Heart left ventricle (tissue), 16 donors: ENCODE measurements at regions not wholly inside any gene's neighbourhood (a gene's known extent, or its start where the extent isn't known, plus 50 kb on each side); places are given as distances from the start of the nearest gene placed in this dataset.
"Not testable (repeated sequence)": the region's sequence is repeated elsewhere in the genome, so short reads cannot be mapped to it uniquely, and the experiment has no call there.

ENCODE experiments used
- ATAC-seq, 4 donors: fragments of 200-7000 bp; cut with Tn5 transposase; one replicate each; pipeline ENCODE4 v1.9.1; 2020 to 2022; ENCODE audit warnings: moderate library complexity in 4 of 4, mild to moderate bottlenecking in 3 of 4, moderate number of reproducible peaks in 1 of 4
- DNase-seq, 5 donors: peaks; one replicate each; pipeline ENCODE4 v3.0.0-alpha.2; 2020
- H3K27ac ChIP-seq, 12 donors: fragments of 200-600 bp; sonication (generic) in 4 of 12; one replicate each; pipeline versions ENCODE4 v1.5.0 to v1.8.0; 2016 to 2022; ENCODE audit warnings: mild to moderate bottlenecking in 2 of 12
- H3K27me3 ChIP-seq, 9 donors: fragments of 200-600 bp; sonication (generic) in 2 of 9; one replicate each; pipeline versions ENCODE4 v1.5.1 to v1.8.0; 2016 to 2022; ENCODE audit warnings: mild to moderate bottlenecking in 3 of 9
- H3K36me3 ChIP-seq, 9 donors: fragments of 200-600 bp; sonication (generic) in 2 of 9; one replicate each; pipeline versions ENCODE4 v1.5.0 to v1.8.0; 2018 to 2022; ENCODE audit warnings: mild to moderate bottlenecking in 2 of 9
- H3K4me1 ChIP-seq, 12 donors: fragments of 200-600 bp; sonication (generic) in 4 of 12; one replicate each; pipeline versions ENCODE4 v1.5.0 to v1.8.0; 2016 to 2022; ENCODE audit warnings: mild to moderate bottlenecking in 3 of 12
- H3K4me3 ChIP-seq, 12 donors: fragments of 200-600 bp; sonication (generic) in 4 of 12; one replicate each; pipeline versions ENCODE4 v1.5.0 to v1.8.0; 2017 to 2022; ENCODE audit warnings: mild to moderate bottlenecking in 9 of 12, moderate library complexity in 4 of 12
- H3K9me3 ChIP-seq, 12 donors: fragments of 200-600 bp; sonication (generic) in 4 of 12; one replicate each; pipeline versions ENCODE4 v1.5.0 to v1.8.0; 2016 to 2022; ENCODE audit warnings: mild to moderate bottlenecking in 1 of 12
- POLR2A ChIP-seq, 2 donors: fragments of 450-650 bp; IDR thresholded peaks; one replicate each; pipeline ENCODE4 v1.6.1; 2017; ENCODE audit warnings: antibody characterized with exemption in 2 of 2, mild to moderate bottlenecking in 2 of 2, moderate library complexity in 2 of 2
- WGBS, 4 donors: extraction: QIAGEN DNeasy Blood & Tissue Kit in 2 of 4; methylation state at CpG; one replicate each; pipeline versions ENCODE4 v1.1.5 to v1.1.7; 2013 to 2018; 5-methylcytosine and 5-hydroxymethylcytosine counted together
- intact Hi-C, 10 donors: fragments of 100-400 bp; cut with DNase I; formaldehyde crosslinking; loops; one replicate each; pipeline versions ENCODE4 v1.11.1 to v1.14.2; 2022
- TF ChIP-seq, protein P1 (sequence below), 12 donors: fragments of 200-600 bp; sonication (generic) in 4 of 12; IDR thresholded peaks; one replicate each; pipeline versions ENCODE4 v1.5.0 to v1.8.0; 2018 to 2022; ENCODE audit warnings: antibody characterized with exemption in 12 of 12, mild to moderate bottlenecking in 5 of 12
- donor health status: ischemic (EF 13 %, LVEDD 7.1; RV severe dilation, severe dysfunction).
- donor health status: healthy with polysubstance abuse.
- donor health status: DM: no; HTN: yes; CAD: no.
- donor health status: DM: no; HTN: no; CAD: no.
- donor health status: ischemic (EF 25% LVEDD 6.9; RV normal size, moderate dysfunction).
- donor health status: ischemic (EF 25% LVEDD 5.7; RV mildly dilated, moderate dysfunction).
- donor health status: healthy.
- donor health status: DM: yes; HTN: yes; CAD: no.
- donor health status: ischemic (EF 35%, LVEDD 5.7; RV mildly dilated, moderate dysfunction).
- donor health status: nonischemic (EF 11% LVEDD 7.7; RV severe dilation, severe dysfunction).
- donor health status: DM: yes; HTN: yes; CAD: no.
- donor health status: PGD.
- donor health status: ischemic (EF 29% LVEDD 5.4; RV normal size, mild dysfunction).
- donor health status: nonischemic (EF 23%, LVEDD 6.1; RV moderate dilation, normal function).

DNA sequence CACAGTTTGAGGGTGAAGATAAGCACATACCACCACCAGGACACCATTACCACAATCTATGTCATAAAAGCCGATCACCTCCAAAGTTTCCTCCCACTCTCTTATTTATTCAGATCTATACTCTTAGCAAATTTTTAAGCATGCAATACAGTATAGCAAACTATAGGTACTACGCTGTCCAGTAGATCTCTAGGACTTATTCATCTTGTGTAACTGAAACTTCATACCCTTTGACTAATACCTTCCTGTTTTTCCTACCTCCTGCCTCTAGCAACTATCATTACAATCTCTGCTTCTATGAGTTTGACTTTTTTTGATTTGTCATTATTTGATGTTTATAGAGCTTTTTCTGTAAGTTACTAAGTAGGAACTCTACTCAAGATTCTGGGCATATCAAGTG, 84.5 kb upstream of the MANSC4 start:
- ATAC-seq: no peak
- Histone ChIP-seq H3K9me3 (no peaks in the 10 kb centered on the region), H3K4me1 (peaks cover 0 to 39% (median 0%) of the 10 kb centered on the region in 12 donors), H3K27me3 (no peaks in the 10 kb centered on the region), H3K36me3 (no peaks in the 10 kb centered on the region), H3K4me3 (no peak overlapping the region), H3K27ac (no peak overlapping the region)
- DNase-seq: no peak
- WGBS, 4 donors: 94 to 96% (median 95%) methylated on average over 2 of the region's 2 CpGs
- intact Hi-C loops: no loop called here
- no peak for TF ChIP-seq POLR2A (IDR thresholded peaks at IDR 0.05)
- TF ChIP-seq, protein P1, sequence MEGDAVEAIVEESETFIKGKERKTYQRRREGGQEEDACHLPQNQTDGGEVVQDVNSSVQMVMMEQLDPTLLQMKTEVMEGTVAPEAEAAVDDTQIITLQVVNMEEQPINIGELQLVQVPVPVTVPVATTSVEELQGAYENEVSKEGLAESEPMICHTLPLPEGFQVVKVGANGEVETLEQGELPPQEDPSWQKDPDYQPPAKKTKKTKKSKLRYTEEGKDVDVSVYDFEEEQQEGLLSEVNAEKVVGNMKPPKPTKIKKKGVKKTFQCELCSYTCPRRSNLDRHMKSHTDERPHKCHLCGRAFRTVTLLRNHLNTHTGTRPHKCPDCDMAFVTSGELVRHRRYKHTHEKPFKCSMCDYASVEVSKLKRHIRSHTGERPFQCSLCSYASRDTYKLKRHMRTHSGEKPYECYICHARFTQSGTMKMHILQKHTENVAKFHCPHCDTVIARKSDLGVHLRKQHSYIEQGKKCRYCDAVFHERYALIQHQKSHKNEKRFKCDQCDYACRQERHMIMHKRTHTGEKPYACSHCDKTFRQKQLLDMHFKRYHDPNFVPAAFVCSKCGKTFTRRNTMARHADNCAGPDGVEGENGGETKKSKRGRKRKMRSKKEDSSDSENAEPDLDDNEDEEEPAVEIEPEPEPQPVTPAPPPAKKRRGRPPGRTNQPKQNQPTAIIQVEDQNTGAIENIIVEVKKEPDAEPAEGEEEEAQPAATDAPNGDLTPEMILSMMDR (IDR thresholded peaks at IDR 0.05): no peak

DNA sequence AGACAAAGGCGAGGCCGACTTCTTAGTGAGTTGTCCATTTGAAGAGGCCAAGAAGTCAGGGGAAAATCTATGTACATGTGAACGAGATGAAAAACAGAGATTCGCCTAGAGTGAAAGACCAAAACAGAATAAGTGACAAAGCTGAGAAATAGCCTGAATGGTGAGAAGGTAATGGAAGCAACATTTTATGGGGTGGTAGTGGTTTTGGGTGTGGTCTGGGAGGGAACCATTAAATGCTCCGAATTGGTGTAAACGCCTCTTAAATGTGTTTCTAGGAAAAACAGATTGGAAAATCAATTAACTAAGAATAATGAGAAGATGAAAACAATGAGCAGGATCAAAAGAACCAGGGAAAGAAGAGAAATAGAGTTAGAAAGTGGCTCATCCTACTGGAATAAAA, 83.8 kb upstream of the MANSC4 start:
- H3K9me3 ChIP-seq: no peaks in the 10 kb centered on the region
- H3K27ac ChIP-seq: no peak overlapping the region
- no peak for TF ChIP-seq POLR2A (IDR thresholded peaks at IDR 0.05)
- TF ChIP-seq, protein P1 (IDR thresholded peaks at IDR 0.05): no peak
- H3K27me3 ChIP-seq: no peaks in the 10 kb centered on the region
- no peaks in the 10 kb centered on the region for H3K36me3 ChIP-seq
- DNase-seq (no peak), ATAC-seq (no peak)
- intact Hi-C loops: no loop called here
- no peak overlapping the region for H3K4me3 ChIP-seq
- WGBS, 4 donors: 85 to 93% (median 91%) methylated on average over 6 of the region's 6 CpGs
- peaks cover 0 to 39% (median 0%) of the 10 kb centered on the region in 12 donors for H3K4me1 ChIP-seq

DNA sequence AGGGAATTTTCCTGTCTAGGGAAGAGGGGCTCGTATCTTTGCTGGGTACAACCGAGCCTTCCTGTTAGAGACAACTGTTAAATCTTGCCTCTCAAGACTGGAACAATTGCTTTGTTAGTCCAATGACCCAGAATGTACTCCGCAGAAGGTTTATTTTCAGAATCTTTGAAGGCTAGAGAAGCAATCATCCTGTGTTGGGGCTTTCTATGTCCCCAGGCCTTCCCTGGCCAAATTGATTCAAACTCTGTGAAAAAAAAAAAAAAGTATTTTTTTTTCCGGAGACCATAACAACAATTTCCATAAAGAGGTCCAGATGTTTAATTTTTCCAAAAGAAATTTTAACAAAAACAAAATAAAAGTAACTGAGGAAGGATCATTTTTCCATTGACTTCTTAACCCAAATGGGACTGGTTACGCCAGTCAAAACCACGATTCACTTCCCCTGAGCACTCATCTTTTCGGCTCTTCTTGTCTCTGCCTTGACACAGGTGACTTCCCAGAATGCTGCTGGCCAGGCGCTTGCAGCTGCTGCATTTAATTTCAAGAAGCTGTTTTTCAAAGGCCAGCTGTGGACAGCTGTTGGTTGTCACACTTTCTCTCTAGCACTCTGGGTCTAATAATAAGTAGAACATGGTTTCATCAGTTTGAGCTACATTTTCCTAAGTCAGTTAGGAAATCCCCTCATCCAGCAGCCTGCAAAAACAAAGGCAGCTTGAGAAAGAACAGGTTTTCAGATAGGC, 81.6 kb upstream of the MANSC4 start:
- TF ChIP-seq, protein P1 (IDR thresholded peaks at IDR 0.05): no peak
- TF ChIP-seq POLR2A (IDR thresholded peaks at IDR 0.05): no peak
- Histone ChIP-seq H3K9me3 (peaks cover 0 to 4% (median 0%) of the 10 kb centered on the region in 12 donors), H3K4me3 (no peak overlapping the region), H3K4me1 (peaks cover 0 to 30% (median 0%) of the 10 kb centered on the region in 12 donors), H3K27me3 (no peaks in the 10 kb centered on the region), H3K36me3 (no peaks in the 10 kb centered on the region), H3K27ac (peak overlapping the region in 7 of 12 donors; percentile 7 to 79 (median 53))
- intact Hi-C loops: no loop called here
- DNase-seq (peak in 4 of 5 donors; percentile 66 to 86 (median 75)), ATAC-seq (peak; percentile 60 to 87 (median 80))
- 57 to 79% (median 72%) methylated on average over 8 of the region's 8 CpGs for WGBS, 4 donors

DNA sequence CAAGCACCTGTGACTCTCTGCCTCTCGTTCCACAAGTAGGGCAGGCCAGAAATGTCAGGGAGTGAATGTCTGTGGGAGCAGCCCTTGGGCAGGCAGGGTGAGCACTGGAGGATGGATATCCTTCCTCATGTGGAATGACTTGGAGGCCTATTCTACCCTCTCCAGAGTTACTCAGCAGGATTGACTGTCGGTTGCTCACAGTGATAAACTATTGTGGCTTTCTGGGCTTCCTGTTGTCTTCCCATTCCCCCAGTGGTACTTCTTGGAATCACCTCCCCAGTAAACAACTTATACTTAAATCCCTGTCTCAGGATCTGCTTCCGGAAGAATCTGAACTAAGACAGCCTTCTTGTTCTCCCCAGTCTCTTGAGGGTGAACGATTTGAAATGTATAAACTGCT, 79.6 kb upstream of the MANSC4 start:
- TF ChIP-seq, protein P1 (IDR thresholded peaks at IDR 0.05): no peak
- no peak for TF ChIP-seq POLR2A (IDR thresholded peaks at IDR 0.05)
- H3K27ac ChIP-seq: no peak overlapping the region
- H3K4me1 ChIP-seq: peaks cover 0 to 21% (median 0%) of the 10 kb centered on the region in 12 donors
- peaks cover 0 to 4% (median 0%) of the 10 kb centered on the region in 12 donors for H3K9me3 ChIP-seq
- no peaks in the 10 kb centered on the region for H3K27me3 ChIP-seq
- DNase-seq (no peak), ATAC-seq (no peak)
- H3K36me3 ChIP-seq: no peaks in the 10 kb centered on the region
- H3K4me3 ChIP-seq: no peak overlapping the region
- intact Hi-C loops: no loop called here
- WGBS, 4 donors: 84 to 87% (median 86%) methylated on average over 4 of the region's 4 CpGs

DNA sequence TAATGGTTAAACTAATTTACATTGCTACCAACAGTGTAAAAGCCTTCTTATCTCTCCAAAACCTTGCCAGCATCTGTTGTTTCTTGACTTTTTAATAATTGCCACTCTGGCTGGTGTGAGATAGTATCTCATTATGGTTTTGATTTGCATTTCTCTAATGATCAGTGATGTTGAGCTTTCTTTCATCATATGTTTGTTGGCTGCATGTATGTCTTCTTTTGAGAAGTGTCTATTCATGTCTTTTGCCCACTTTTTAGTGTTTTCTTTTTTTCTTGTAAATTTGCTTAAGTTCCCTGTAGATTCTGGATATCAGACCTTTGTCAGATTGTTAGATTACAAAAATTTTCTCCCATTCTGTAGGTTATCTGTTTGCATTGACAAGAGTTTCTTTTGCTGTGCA, 77.0 kb upstream of the MANSC4 start:
- H3K4me3 ChIP-seq, ATAC-seq, intact Hi-C loops, H3K9me3 ChIP-seq, DNase-seq, H3K36me3 ChIP-seq, H3K27ac ChIP-seq, H3K27me3 ChIP-seq: not testable (repeated sequence)
- peaks cover 0 to 13% (median 0%) of the 10 kb centered on the region in 12 donors for H3K4me1 ChIP-seq
